HFF-Myc (cell line): ENCODE measurements at regions not wholly inside any gene's neighbourhood (a gene's known extent, or its start where the extent isn't known, plus 50 kb on each side); places are given as distances from the start of the nearest gene placed in this dataset.

ENCODE experiments used
- DNase-seq: peaks from one replicate; pipeline ENCODE4 v3.0.0-alpha.2; 2011; ENCODE audit warnings: low read depth; ENCODE audit errors: extremely low read depth
- H3K4me3 ChIP-seq: replicated peaks from 2 replicates; pipeline ENCODE4 v1.5.1; 2011; ENCODE audit warnings: low read depth, mild to moderate bottlenecking, control low read depth, low read length
- TF ChIP-seq, protein P1 (sequence below): IDR thresholded peaks from 2 replicates; pipeline ENCODE4 v1.5.1; 2012; ENCODE audit warnings: mild to moderate bottlenecking, low read depth, low read length, control low read depth; ENCODE audit errors: missing control alignments

DNA sequence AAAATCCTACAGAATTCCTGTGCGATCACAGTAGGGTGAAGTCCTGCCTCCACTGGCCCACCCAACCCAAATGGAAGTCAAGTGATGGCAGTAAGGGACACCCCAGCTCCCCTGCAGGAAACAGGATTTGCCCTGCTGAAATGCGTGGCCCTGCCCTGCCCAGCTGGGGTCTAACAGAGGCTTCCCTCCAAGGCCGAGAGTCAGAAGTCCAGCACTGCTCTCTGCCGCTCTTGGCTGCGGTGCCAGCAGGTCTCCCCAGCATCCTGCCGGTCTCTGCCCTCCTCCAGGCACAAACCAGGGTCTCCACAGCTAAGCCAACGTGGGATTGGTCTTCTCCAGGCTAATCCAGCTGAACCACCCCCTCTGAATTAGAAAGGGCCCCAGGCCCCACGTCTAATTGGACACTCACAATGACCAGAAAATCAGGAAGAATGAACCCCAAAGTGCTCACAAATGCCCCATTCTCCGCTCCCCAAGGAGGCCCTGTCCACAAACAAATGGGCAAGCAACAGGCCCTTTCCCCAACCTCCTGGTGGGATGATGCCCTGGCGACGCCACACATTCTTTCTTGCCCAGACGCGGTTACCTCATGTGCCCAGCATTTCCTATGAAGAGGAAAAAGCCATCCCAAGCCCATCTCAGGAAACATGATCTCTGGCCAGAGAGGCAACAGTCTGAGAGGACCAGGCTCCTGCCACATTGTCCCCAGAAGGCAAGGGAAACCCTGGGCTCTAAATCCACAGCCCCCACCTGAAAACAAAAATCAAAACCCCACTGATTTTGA is 117.2 kb downstream of the BANF2 start:
- no peak overlapping the region for H3K4me3 ChIP-seq
- DNase-seq = no peak
- TF ChIP-seq, protein P1, sequence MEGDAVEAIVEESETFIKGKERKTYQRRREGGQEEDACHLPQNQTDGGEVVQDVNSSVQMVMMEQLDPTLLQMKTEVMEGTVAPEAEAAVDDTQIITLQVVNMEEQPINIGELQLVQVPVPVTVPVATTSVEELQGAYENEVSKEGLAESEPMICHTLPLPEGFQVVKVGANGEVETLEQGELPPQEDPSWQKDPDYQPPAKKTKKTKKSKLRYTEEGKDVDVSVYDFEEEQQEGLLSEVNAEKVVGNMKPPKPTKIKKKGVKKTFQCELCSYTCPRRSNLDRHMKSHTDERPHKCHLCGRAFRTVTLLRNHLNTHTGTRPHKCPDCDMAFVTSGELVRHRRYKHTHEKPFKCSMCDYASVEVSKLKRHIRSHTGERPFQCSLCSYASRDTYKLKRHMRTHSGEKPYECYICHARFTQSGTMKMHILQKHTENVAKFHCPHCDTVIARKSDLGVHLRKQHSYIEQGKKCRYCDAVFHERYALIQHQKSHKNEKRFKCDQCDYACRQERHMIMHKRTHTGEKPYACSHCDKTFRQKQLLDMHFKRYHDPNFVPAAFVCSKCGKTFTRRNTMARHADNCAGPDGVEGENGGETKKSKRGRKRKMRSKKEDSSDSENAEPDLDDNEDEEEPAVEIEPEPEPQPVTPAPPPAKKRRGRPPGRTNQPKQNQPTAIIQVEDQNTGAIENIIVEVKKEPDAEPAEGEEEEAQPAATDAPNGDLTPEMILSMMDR = no peak

- no peak overlapping the region for H3K4me3 ChIP-seq
- TF ChIP-seq, protein P1 = no peak
- DNase-seq = no peak
Observed at GRCh38 chr20:17811628-17811965, 111.8 kb downstream of the BANF2 start.

GRCh38 chr20:17810847-17811627 is 111.3 kb downstream of the BANF2 start:
- H3K4me3 ChIP-seq = no peak overlapping the region
- TF ChIP-seq, protein P1 = no peak
- DNase-seq = no peak

DNA sequence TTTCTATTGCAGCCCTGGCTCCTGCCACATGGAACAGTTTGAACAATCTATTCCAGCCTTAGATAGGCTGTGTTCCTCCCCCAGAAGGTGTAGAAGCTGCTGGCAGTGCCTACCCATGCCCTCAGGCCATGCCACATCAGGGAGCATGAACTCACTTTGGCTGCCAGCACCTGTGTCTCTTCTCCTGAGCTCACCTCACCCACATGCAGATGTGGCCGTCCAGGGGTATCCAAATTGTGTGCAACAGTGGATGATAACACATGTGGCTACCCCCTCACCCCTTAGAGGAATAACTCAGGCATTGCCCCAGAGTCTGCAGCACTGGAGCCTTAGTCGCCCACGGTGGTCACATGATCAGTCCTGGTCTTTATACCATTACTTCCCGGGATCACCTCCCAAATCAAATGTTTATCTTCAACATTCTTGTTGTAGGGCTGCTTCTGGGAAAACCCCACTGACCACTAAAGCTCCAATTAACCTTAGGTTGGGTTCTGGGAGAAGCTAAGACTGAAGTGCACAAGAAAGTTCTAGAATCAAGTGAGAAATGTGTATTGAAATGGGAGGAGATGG is 110.4 kb downstream of the BANF2 start:
- TF ChIP-seq, protein P1 = no peak
- no peak overlapping the region for H3K4me3 ChIP-seq
- DNase-seq = no peak

DNA sequence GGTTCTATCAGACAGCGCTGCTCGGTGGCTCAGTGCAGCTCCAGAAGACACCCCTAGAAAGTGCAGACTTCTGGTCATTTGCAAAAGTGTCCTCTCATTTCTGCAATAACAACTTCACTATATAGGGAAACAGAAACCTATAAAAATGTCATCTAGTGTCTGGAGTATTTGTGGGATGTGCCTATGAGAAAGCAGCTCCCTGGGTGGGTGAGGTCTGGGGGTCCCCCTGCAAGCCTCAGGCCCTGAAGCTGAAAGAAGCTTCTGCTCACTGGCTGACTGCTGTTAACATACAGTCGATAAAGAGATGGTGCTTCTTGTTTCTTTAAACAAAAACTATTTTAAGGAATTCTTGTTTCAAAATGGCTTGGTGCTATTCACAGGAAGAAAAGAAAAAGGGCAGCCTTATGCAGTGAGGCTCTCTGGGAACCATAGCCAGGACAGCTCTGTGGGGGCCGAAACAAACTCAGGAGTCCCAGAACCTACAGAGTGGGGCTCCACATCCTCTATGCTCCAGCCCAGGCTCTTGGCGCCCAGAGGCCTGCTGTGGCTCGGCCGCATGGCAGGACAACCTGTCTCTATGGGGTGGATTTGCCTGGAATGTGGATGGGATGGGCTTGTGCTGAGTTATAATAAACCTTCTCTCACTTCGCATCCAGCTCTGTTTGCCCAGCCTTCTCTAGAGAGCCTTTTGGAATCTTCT is 109.7 kb downstream of the BANF2 start:
- TF ChIP-seq, protein P1 = no peak
- DNase-seq = no peak
- H3K4me3 ChIP-seq = no peak overlapping the region

GRCh38 chr20:17808782-17809181 is 109.0 kb downstream of the BANF2 start:
- DNase-seq = no peak

More at GRCh38 chr20:17808782-17809181, 109.0 kb downstream of the BANF2 start:
- no peak overlapping the region for H3K4me3 ChIP-seq
- TF ChIP-seq, protein P1 = no peak
